Ovary (tissue), 3 donors: ENCODE measurements at regions not wholly inside any gene's neighbourhood (a gene's known extent, or its start where the extent isn't known, plus 50 kb on each side); places are given as distances from the start of the nearest gene placed in this dataset.

Source experiments
- CTCF ChIP-seq, 3 donors: fragments of 450-650 bp in 2 of 3; fragments of 200-600 bp in 1 of 3; IDR thresholded peaks; one replicate each; pipeline versions ENCODE4 v1.5.1 to v1.8.0; 2016 to 2022; ENCODE audit warnings: antibody characterized with exemption in 3 of 3, mild to moderate bottlenecking in 1 of 3
- POLR2A ChIP-seq: fragments of 450-650 bp; IDR thresholded peaks from one replicate; pipeline ENCODE4 v1.6.1; 2017; ENCODE audit warnings: antibody characterized with exemption, mild to moderate bottlenecking, moderate library complexity
- donor health status: DM: no; HTN: no; CAD: no.

- TF ChIP-seq CTCF (IDR thresholded peaks at IDR 0.05) (no peak), POLR2A (no peak)
Measured at GRCh38 chr18:61237529-61237928, 95.7 kb upstream of the CDH20 start.
